Renal cortical epithelial cell (primary cell): ENCODE measurements at regions not wholly inside any gene's neighbourhood (a gene's known extent, or its start where the extent isn't known, plus 50 kb on each side); places are given as distances from the start of the nearest gene placed in this dataset.

Experiments used
- DNase-seq: peaks from one replicate; pipeline ENCODE4 v3.0.0-alpha.2; 2011; ENCODE audit warnings: low read depth

GRCh38 chr6:105651969-105652368 is 249.1 kb upstream of the PREP start:
- DNase-seq = no peak

DNA sequence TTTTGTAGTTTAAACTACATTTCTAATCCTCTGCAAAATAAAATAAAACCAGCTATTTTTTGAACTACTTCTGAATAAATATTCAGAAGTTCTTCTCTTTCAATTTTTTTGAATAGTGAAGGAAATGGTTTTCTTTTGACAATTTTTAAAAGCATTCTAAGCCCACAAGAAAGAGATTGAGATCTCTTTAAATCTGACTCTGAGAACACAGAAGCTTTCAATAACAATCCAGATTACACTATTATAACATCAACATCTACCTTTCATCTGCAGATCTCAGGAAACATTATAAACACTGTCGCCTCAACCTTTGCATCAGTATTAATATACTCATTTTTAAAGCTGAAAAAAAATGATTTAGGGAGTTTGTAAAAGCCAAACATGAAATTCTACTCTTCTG is 247.5 kb upstream of the PREP start:
- DNase-seq = no peak

- no peak for DNase-seq
Observed at GRCh38 chr6:105649192-105649591, 246.3 kb upstream of the PREP start.

DNA sequence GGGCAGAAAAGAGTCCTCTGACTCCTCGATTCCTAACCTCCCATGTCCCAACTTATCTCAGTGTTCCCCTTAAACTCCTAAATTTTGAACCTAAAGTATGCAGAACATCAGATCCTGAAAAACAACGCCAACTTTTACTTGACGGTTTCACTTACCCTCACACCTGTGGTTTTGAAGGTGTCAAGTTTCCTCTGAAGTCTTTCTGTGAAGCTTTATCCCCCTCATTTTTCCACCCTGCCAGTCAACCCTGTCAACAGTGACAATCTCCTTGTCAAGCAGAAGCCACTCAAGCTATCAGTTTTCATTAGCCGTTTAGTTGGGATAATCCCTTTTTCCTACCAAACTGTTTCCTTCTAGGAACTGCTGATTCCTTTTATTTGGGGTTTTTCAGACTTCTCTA is 245.4 kb upstream of the PREP start:
- DNase-seq = no peak

- DNase-seq = peak; percentile 61
Observed at GRCh38 chr6:105646391-105646867, 243.5 kb upstream of the PREP start.

GRCh38 chr6:105645958-105646357 is 243.1 kb upstream of the PREP start:
- no peak for DNase-seq

DNA sequence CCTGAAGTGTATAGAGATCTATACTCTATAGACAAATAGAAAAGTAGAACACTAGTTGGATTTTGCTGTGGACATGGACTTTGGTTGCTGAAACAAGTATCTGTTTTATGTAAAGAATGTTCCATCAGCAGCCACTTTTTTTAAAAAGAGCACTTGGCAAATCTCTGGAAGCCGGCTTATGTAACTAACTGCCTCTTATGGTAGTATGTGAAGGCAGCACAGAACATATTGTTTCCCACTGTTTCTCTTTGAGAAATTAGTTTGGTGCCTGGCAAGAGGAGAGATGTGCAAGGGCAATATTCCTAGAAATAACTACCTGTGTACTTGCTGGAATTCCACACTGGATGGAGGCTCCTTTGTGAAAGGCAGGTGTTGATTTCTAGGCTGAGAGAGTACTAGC is 242.3 kb upstream of the PREP start:
- no peak for DNase-seq

DNA sequence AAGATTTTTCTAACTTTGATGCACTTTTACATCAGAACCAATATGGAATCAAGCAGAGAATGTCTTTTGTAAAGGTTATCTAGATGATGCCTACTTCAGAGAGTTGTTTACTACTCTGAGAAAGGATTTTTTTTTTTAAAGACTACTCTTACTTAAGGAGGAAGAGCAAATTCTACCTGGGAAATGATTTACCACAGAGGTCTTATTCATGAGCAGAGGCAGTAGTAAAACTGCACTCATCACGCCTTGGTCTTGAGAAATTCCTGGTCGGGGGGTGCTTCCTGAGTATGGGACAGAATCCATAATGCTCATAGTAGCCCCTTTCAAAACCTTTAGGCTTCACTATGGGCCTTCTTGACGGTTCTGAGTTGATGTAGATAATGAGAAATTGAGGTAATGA is 241.8 kb upstream of the PREP start:
- peak; percentile 61 for DNase-seq

- DNase-seq = no peak
Observed at GRCh38 chr6:105644073-105644489, 241.2 kb upstream of the PREP start.

DNA sequence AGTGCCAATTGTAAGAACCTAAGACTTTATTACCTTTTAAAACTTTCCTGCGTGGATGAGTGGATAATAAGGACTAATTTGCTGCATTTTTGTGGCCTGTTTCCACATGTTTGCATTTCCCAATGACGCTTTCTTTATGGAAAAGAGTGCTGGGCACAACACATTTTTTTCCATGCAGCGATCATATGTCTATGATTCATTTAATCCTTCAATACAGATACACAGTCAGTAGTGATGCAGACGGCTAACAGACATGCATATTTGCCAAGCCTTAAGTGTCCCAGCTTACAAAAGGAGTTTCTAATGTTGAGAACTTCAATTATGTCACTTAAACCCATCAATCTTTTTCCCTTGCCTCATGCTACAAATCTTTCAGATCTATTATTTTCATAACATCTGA is 239.8 kb upstream of the PREP start:
- DNase-seq = no peak

GRCh38 chr6:105641504-105641903 is 238.6 kb upstream of the PREP start:
- DNase-seq = no peak

DNA sequence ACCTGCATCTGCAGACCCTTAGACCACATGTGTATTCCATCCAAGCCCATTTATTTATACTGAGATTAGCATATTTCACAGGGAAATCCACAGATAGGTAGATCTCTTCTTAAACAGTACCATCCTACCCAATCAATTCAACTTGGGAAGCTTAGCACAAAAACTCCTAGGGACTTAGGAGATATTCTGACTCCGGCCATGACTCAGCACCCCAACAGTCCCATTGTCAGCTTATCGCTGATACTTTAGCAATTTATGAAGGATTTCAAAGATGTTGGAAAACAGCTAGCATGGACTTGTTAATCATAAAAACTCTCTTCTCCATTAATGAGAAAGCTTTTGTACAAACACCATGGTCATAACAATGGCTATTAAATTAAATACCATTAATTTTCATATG is 236.2 kb upstream of the PREP start:
- no peak for DNase-seq

GRCh38 chr6:105633814-105634213 is 230.9 kb upstream of the PREP start:
- no peak for DNase-seq

GRCh38 chr6:105628156-105628860 is 225.4 kb upstream of the PREP start:
- DNase-seq = no peak

GRCh38 chr6:105626295-105627158 is 223.6 kb upstream of the PREP start:
- no peak for DNase-seq

GRCh38 chr6:105624021-105624420 is 221.1 kb upstream of the PREP start:
- no peak for DNase-seq

- no peak for DNase-seq
Observed at GRCh38 chr6:105622226-105622625, 219.3 kb upstream of the PREP start.

GRCh38 chr6:105621564-105622175 is 218.8 kb upstream of the PREP start:
- DNase-seq = no peak

DNA sequence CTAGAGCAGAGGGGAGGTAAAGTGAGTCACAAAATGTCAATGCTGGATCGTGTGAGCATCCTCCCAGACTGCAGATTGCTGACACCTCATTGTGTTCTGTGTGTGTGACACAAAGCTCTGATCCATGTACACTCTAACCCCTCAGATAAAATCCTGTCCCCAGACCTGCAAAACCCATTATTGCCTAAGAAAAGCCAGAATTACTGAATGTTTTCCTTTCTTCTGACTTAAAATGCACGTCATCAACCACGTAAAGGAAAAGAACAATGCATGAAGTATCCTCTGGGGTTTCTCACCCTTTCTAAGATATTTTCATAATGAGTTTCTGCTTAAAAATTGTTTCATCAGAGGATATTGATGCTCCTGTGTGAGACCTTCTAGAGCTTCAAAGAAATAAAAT is 218.0 kb upstream of the PREP start:
- DNase-seq = no peak

- DNase-seq = peak; percentile 63
Observed at GRCh38 chr6:105619971-105620741, 217.3 kb upstream of the PREP start.

GRCh38 chr6:105618247-105618646 is 215.4 kb upstream of the PREP start:
- DNase-seq = no peak

- DNase-seq = no peak
Observed at GRCh38 chr6:105616521-105616920, 213.6 kb upstream of the PREP start.
